ENCODE measurements at regions not wholly inside any gene's neighbourhood (a gene's known extent, or its start where the extent isn't known, plus 50 kb on each side); places are given as distances from the start of the nearest gene placed in this dataset.

DNA sequence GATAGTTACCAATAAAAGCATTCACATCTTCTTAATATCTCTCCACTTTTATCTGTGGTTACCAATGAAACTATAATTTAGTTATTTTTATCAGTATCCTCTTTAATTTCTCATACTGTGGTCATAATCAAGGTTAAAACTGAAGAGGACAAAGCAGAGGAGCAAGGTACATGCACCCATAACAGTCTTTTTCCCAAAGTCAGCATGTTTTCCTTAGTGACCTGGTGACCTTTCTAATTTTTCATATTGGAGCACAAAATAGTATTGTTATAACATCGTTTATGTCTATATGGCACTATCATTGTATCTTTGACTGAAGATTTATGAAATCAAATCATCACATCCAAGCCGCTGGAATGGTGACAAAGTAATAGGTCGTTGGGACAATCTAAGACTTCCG lies 51.5 kb upstream of the CHORDC1 start:
- no peak overlapping the region for H3K4me3 ChIP-seq (ENCODE audit: low read depth, low read length)
- TF ChIP-seq, protein P1, sequence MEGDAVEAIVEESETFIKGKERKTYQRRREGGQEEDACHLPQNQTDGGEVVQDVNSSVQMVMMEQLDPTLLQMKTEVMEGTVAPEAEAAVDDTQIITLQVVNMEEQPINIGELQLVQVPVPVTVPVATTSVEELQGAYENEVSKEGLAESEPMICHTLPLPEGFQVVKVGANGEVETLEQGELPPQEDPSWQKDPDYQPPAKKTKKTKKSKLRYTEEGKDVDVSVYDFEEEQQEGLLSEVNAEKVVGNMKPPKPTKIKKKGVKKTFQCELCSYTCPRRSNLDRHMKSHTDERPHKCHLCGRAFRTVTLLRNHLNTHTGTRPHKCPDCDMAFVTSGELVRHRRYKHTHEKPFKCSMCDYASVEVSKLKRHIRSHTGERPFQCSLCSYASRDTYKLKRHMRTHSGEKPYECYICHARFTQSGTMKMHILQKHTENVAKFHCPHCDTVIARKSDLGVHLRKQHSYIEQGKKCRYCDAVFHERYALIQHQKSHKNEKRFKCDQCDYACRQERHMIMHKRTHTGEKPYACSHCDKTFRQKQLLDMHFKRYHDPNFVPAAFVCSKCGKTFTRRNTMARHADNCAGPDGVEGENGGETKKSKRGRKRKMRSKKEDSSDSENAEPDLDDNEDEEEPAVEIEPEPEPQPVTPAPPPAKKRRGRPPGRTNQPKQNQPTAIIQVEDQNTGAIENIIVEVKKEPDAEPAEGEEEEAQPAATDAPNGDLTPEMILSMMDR (IDR thresholded peaks at IDR 0.05; ENCODE audit: borderline replicate concordance, insufficient read depth, low read depth, low read length): no peak
